Upper lobe of left lung (tissue), 6 donors: ENCODE measurements at regions not wholly inside any gene's neighbourhood (a gene's known extent, or its start where the extent isn't known, plus 50 kb on each side); places are given as distances from the start of the nearest gene placed in this dataset.

Experiments
- ATAC-seq, 2 donors: fragments of 200-7000 bp; cut with Tn5 transposase; one replicate each; pipeline ENCODE4 v1.9.1; 2022; ENCODE audit warnings: mild to moderate bottlenecking in 2 of 2, moderate library complexity in 2 of 2; ENCODE audit not compliant: low FRiP score in 2 of 2
- DNase-seq, 2 donors: peaks; one replicate each; pipeline ENCODE4 v3.0.0-alpha.2; 2019 to 2020
- H3K27ac ChIP-seq, 4 donors: fragments of 200-600 bp; sonication (generic); one replicate each; pipeline ENCODE4 v1.5.1; 2016 to 2019
- H3K27me3 ChIP-seq, 4 donors: fragments of 200-600 bp; sonication (generic); one replicate each; pipeline ENCODE4 v1.5.1; 2017 to 2019
- H3K36me3 ChIP-seq, 4 donors: fragments of 200-600 bp; sonication (generic); one replicate each; pipeline ENCODE4 v1.5.1; 2016 to 2019
- H3K4me1 ChIP-seq, 4 donors: fragments of 200-600 bp; sonication (generic); one replicate each; pipeline ENCODE4 v1.5.1; 2018 to 2019
- H3K4me3 ChIP-seq, 4 donors: fragments of 200-600 bp; sonication (generic); one replicate each; pipeline ENCODE4 v1.5.1; 2017 to 2019; ENCODE audit warnings: mild to moderate bottlenecking in 2 of 4, moderate library complexity in 1 of 4
- H3K9me3 ChIP-seq, 4 donors: fragments of 200-600 bp; sonication (generic); one replicate each; pipeline ENCODE4 v1.5.1; 2018 to 2019
- CTCF ChIP-seq, 6 experiments: fragments of 450-650 bp in 4 of 6; fragments of 200-600 bp in 2 of 6; sonication (generic) in 2 of 6; IDR thresholded peaks; one replicate each; pipeline ENCODE4 v1.5.1; 2016 to 2019; ENCODE audit warnings: antibody characterized with exemption in 6 of 6
- EP300 ChIP-seq, 4 donors: sonication (generic); formaldehyde crosslinking; IDR thresholded peaks; one replicate each; pipeline ENCODE4 v1.5.1; 2017; ENCODE audit warnings: antibody characterized with exemption in 4 of 4, control low read depth in 2 of 4
- POLR2A ChIP-seq, 4 donors: fragments of 450-650 bp; IDR thresholded peaks; one replicate each; pipeline ENCODE4 v1.5.1; 2016 to 2017; ENCODE audit warnings: antibody characterized with exemption in 4 of 4, mild to moderate bottlenecking in 2 of 4
- POLR2AphosphoS5 ChIP-seq, 2 donors: sonication (generic); formaldehyde crosslinking; IDR thresholded peaks; one replicate each; pipeline ENCODE4 v1.5.1; 2017; ENCODE audit warnings: antibody characterized with exemption in 2 of 2
- WGBS, 2 donors: methylation state at CpG; one replicate each; pipeline ENCODE4 v1.1.5; 2017 to 2018; 5-methylcytosine and 5-hydroxymethylcytosine counted together
- donor health status: DM: no; HTN: no; CAD: no; lungs with moderate emphysema.
- donor health status: DM: no; HTN: yes; CAD: no; lungs with severe emphysema.

GRCh38 chr15:35616498-35617271 is 70.7 kb upstream of the DPH6 start:
- Histone ChIP-seq H3K27me3 (no peaks in the 10 kb centered on the region), H3K4me1 (peaks cover 6 to 13% (median 12%) of the 10 kb centered on the region in 4 donors), H3K36me3 (no peaks in the 10 kb centered on the region), H3K27ac (no peak overlapping the region), H3K4me3 (no peak overlapping the region), H3K9me3 (no peaks in the 10 kb centered on the region)
- ATAC-seq (no peak), DNase-seq (no peak)
- 84 to 93% methylated on average over 1 of the region's 1 CpG for WGBS, 2 donors
- TF ChIP-seq EP300 (IDR thresholded peaks at IDR 0.05) (no peak), CTCF (IDR thresholded peaks at IDR 0.05) (no peak), POLR2A (IDR thresholded peaks at IDR 0.05) (no peak), POLR2AphosphoS5 (IDR thresholded peaks at IDR 0.05) (no peak)

- Histone ChIP-seq H3K4me3 (no peak overlapping the region), H3K27me3 (no peaks in the 10 kb centered on the region), H3K36me3 (no peaks in the 10 kb centered on the region), H3K4me1 (peaks cover 6 to 13% (median 12%) of the 10 kb centered on the region in 4 donors), H3K9me3 (no peaks in the 10 kb centered on the region), H3K27ac (peak overlapping the region in 1 of 4 donors; percentile 24)
- WGBS, 2 donors: 8 to 45% methylated on average over 2 of the region's 2 CpGs
- TF ChIP-seq CTCF (IDR thresholded peaks at IDR 0.05) (no peak), POLR2A (IDR thresholded peaks at IDR 0.05) (no peak), POLR2AphosphoS5 (IDR thresholded peaks at IDR 0.05) (no peak), EP300 (IDR thresholded peaks at IDR 0.05) (no peak)
- ATAC-seq (no peak), DNase-seq (no peak)
These were observed 72.6 kb upstream of the DPH6 start for GRCh38 chr15:35618260-35619188.

- no peak for TF ChIP-seq POLR2A (IDR thresholded peaks at IDR 0.05)
- no peaks in the 10 kb centered on the region for H3K36me3 ChIP-seq
- H3K9me3 ChIP-seq: no peaks in the 10 kb centered on the region
- DNase-seq: no peak
- peaks cover 10 to 17% (median 13%) of the 10 kb centered on the region in 4 donors for H3K4me1 ChIP-seq
- no peaks in the 10 kb centered on the region for H3K27me3 ChIP-seq
- no peak overlapping the region for H3K4me3 ChIP-seq
- no peak overlapping the region for H3K27ac ChIP-seq
- WGBS, 2 donors: 94% methylated on average over 6 of the region's 6 CpGs
- no peak for ATAC-seq
These were observed 76.8 kb upstream of the DPH6 start for GRCh38 chr15:35622641-35623340.

GRCh38 chr15:35624881-35625280 is 78.9 kb upstream of the DPH6 start:
- H3K27me3 ChIP-seq: no peaks in the 10 kb centered on the region
- H3K4me1 ChIP-seq: peaks cover 0 to 7% (median 4%) of the 10 kb centered on the region in 4 donors
- H3K9me3 ChIP-seq: no peaks in the 10 kb centered on the region
- no peak overlapping the region for H3K4me3 ChIP-seq
- peak in 1 of 2 donors; percentile 15 for TF ChIP-seq POLR2AphosphoS5 (IDR thresholded peaks at IDR 0.05)
- TF ChIP-seq EP300 (IDR thresholded peaks at IDR 0.05): no peak
- TF ChIP-seq CTCF (IDR thresholded peaks at IDR 0.05): no peak
- DNase-seq (peak in 1 of 2 donors; percentile 74), ATAC-seq (peak; percentile 61 to 77)
- peak overlapping the region in 1 of 4 donors; percentile 15 for H3K27ac ChIP-seq
- no peaks in the 10 kb centered on the region for H3K36me3 ChIP-seq
- 65 to 69% methylated on average over 3 of the region's 3 CpGs for WGBS, 2 donors
